ENCODE measurements at regions not wholly inside any gene's neighbourhood (a gene's known extent, or its start where the extent isn't known, plus 50 kb on each side); places are given as distances from the start of the nearest gene placed in this dataset.

DNA sequence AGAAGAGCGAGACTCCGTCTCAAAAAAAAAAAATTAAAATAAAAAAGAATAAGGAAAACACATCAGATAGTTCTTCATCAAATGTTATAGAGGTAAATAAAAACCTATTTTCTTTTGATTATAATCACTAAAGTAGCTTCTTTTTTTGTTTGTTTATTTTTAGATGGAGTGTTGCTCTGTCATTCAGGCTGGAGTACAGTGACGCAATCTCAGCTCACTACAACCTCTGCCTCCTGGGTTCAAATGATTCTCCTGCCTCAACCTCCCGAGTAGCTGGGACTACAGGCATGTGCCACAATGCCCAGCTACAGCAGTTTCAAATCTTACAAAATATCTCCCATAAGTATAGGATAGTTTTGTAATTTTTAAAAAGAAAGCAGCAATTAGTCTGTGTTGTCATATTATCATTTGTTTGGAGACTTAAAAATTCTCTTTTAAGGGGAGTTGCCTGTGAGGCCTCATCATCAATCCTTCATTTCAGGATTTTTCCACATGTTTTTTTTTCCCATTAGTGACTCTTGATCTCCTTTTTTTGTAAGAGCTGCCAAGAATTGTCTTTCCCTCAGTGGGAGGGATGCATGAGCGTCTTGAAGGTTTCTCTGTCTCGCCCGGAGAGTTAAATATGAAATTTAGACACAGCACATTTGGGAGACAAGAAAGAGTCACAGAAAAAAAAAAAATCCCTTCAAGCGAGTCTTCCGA is 275.9 kb downstream of the CDCA7 start:
- no peak for DNase-seq (ENCODE audit: low read depth in 2 of 3, low spot score in 1 of 3)

DNA sequence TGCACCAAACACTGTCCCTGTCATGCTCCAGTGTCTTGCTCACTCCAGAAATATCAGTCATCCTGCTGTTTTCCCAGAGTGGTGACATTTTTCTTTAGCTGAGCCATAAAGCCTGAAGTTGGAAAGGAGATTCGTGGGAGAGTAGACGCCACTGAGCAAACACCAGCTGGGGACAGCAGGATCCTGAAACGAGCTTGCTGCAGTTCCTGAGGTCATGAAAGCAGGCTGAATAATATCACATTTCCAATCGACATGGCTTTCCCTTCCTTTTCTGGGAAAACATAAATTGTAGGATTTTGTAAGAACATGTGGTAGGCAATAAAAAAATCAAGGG is 276.4 kb downstream of the CDCA7 start:
- DNase-seq (ENCODE audit: low read depth in 2 of 3, low spot score in 1 of 3), result no peak

DNA sequence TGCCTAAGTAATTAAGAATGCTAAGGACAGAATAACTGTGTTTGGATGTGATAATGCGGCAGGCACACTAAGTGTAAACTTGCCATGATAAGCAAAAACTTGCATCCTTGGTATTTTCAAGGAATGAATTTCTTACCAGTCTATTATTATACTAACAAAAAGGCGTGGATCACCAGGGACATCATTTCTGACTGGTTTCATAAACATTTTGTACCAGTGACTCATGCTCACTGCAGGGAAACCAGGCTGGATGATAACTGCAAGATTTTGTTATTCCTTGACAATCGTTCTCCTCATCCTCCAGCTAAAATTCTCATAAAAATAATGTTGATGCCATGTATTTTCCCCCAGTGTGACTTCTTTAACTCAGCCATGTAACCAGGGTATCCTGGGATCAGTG is 289.5 kb downstream of the CDCA7 start:
- no peak for DNase-seq (ENCODE audit: low read depth in 2 of 3, low spot score in 1 of 3)

DNA sequence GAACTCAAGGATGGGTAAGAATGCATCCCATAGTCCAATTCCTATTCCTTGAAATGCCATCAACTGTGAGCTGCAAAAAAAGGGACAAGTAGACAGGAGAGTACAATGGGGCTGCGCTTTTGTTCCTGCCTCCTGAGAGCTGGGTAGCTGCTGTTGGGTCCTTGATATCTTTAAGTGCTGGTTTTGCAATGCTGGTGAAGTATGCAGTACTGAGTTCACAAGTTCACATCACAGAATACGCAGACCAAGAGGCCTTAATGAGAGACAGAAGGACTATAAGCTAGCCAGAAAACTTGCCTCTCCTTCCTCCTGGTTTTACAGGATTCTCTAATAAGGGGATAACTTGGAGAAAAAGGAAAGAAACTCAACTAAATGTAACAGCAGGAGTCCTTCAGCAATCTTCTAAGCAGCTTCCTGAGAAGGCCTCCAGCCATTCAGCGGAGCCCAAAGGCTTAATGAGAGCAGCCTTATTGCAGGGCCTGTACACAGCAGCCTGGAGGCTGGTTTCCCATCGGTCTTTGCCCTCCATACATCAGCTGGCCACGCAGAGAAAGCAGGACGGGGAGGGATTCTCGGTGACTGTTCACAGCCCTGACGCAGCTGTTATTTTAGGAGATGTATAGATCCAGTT is 293.1 kb downstream of the CDCA7 start:
- DNase-seq (ENCODE audit: low read depth in 2 of 3, low spot score in 1 of 3), result no peak

DNA sequence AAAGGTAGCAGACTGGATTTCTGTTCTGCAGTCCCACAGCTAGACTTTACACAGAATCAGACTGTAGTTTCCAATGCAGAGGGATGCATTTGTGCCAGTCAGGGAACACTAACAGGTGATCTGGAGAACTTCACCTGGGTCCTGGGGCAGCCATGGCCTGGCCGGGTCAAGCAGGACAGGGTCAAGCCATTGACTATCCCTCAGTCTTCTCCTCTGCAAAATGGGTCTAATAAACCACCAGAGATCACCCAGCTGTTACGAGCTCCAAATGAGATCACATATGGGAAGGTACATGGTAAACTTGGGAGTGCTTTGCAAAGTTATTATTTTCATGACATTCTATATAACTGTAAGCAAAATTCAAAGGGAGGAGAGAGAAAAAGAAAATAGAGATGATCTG is 294.1 kb downstream of the CDCA7 start:
- DNase-seq (ENCODE audit: low read depth in 2 of 3, low spot score in 1 of 3), result no peak

DNA sequence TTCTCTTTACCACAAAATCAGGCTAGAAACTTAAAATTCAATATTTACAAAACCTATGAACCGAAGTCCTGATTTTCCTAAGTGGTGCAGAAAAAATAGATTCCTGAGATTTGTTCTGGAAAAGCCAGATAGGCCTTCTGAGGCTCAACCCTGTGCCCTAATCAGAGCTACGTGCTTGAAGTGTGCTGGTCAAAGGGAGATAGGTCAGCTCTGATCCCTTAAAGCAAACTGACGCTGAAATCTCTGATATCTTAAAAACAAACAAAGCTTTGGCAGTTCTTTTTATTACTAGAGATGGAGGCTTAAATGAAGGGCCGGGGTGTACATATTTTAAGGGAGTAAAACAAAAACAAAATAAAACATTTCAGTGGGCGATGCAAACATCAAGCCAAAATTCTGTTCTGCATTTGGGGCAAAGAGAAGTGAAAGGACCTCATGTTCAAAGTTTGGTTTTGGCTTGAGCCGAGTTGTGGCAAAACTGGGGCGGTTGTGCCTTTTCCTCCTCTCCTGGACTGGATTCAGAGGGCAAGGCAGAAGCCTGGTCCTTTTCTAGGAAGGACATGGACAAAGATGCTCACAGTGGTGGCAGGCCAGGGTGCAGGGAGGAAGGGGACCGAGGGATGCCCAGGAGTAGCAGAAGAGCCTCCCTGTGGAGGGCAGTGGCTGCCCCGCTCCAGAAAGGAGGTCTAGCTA is 295.0 kb downstream of the CDCA7 start:
- DNase-seq (ENCODE audit: low read depth in 2 of 3, low spot score in 1 of 3), result no peak

DNA sequence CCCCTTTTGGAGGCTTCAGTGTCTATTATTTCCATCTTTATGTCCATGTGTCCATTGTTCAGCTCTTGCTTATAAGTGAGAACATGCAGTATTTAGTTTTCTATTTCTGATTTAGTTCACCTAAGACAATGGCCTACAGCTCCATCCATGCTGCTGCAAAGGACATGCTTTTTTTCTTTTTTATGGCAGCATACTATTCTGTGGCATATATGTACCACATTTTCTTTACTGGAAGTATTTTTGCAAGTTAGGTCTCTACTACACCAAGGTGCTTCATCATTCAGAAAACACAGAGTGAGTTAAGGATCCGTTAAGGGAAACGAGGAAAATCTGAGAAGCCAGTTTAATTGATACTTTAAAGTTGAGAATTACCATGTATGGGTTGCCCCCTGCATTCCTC is 297.2 kb downstream of the CDCA7 start:
- no peak for DNase-seq (ENCODE audit: low read depth in 2 of 3, low spot score in 1 of 3)

DNA sequence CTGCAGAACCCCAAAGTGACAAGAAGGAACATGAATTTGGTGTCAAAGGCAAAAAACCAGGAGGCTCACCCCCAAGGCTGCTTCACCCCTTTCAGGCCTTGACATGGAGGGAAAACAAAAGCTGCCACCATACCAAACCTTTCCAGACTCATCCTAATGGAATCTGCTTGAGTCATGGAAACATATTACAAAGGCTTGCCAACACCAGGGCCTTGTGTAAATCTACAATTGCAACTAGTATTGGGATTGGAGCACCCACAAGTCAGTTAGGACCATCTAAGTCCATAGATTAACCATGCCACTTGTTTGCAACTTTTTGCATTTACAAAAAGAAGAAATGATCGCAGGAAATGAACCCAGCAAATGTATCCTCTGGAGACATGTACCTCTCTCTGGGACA is 297.6 kb downstream of the CDCA7 start:
- no peak for DNase-seq (ENCODE audit: low read depth in 2 of 3, low spot score in 1 of 3)

DNA sequence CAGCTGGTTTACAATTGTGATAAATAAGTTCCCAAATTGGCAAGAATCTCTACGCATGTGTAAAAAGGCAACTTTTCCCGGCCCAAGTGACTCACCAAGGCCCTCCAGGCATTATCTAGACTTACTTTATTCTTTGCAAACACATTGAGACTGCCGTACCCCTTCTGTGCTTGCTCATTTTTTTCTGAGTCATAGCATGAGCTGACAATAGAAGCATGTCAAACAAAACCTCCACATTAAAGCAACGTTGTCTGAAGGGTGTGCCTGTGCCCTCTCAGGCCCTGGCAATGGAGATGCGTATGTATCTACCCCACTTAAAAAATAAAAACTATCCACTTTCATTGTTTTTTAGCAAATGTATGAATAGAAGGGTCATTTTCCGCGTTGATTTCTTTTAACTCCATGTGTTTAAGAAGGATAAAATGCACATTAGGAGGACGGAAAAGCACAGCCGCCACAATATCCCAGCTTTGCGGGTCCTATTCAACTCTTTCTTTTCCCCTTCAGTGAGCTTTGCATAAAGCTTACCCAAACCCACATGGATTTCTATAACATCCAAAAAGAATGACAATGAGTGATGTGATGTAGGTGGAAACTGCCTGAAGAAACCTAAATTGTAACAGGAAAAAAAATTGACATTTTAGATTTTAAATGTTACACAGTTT is 298.2 kb downstream of the CDCA7 start:
- no peak for DNase-seq (ENCODE audit: low read depth in 2 of 3, low spot score in 1 of 3)

DNA sequence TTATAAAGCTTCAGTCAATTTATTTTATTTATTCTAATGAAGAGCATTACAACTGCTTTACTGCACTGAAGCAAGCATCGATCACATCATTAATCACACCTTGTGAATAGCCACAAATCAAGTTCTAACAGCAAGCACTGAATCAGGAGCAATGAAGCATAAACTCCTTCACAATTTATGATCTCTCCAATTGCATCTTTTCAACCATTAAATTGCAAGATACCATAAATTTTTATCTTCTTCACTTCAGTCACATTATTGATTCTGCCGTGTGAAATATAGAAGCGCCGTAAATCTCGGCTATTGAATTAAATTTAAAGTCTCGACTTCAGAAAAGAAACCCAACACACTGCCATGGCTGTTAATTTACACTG is 298.7 kb downstream of the CDCA7 start:
- no peak for DNase-seq (ENCODE audit: low read depth in 2 of 3, low spot score in 1 of 3)

DNA sequence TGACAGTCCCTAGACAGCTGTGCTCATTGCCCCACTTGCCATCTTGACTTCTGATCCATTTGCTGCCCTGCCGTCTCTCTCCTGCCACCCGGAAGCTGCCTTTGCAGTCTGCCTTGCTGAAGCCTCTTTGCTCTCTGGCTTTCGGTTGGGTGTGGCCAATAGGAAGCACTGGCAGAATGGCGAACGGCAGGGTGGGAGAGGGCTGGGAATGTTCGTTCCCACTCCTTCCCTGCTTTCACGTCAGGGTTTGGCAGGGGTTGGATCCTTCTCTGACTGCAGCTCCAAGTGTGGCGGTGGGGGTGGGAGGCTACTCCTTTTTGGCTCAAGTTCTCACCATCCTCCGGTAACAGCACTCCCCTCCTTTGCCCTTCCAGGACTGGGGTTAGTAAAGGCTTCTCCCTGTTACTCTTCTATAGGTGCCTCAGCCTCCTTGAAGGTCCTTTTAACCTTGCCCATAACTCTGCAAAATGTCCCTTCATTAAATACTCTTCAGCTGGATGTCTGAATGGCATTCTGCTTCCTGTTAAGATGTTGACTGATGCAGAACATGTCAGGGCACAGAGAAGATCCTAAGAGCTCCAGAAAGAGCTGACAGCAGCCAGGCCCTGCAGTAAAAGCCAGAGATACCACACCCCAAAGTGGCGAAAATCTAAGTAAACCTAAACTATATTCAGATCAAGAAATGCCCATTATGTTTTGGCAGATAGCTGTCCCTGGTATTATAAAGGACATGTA is 299.7 kb downstream of the CDCA7 start:
- no peak for DNase-seq (ENCODE audit: low read depth in 2 of 3, low spot score in 1 of 3)

DNA sequence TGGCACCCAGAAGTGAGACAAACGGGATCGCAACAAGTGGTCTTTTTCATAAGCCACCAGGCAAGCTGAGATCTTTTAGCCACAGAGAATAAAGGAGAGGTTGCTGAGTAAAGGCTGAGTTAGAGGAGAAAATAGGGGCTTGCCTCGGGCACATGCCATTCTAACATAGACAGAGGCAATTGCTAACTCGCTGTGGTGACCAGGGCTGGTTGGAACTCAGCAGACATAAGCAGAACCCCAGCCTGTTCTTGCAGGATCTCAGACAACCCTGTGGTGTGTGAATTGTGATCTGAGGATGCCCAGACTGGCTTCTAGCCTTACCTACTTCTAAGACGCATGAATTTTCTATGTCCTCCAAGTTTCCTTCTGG is 300.2 kb downstream of the CDCA7 start:
- no peak for DNase-seq (ENCODE audit: low read depth in 2 of 3, low spot score in 1 of 3)

DNA sequence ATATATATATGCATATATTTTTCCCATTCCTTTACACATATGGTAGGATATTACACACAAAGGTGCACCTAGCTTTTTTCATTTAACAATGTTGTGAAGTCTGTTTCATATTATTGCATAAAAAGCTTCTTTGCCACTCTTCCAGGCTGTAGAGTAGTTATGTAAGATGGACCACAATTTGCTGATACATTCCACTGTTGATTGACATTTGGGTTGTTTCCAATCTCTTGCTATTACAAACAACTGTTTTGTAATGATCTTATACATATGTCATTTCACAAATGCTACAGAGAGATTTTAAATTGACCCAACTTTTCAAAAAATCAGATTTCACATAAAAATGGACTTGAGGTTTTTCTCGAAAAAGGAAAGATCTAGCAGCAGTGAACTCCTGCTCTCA is 301.4 kb downstream of the CDCA7 start:
- no peak for DNase-seq (ENCODE audit: low read depth in 2 of 3, low spot score in 1 of 3)

DNA sequence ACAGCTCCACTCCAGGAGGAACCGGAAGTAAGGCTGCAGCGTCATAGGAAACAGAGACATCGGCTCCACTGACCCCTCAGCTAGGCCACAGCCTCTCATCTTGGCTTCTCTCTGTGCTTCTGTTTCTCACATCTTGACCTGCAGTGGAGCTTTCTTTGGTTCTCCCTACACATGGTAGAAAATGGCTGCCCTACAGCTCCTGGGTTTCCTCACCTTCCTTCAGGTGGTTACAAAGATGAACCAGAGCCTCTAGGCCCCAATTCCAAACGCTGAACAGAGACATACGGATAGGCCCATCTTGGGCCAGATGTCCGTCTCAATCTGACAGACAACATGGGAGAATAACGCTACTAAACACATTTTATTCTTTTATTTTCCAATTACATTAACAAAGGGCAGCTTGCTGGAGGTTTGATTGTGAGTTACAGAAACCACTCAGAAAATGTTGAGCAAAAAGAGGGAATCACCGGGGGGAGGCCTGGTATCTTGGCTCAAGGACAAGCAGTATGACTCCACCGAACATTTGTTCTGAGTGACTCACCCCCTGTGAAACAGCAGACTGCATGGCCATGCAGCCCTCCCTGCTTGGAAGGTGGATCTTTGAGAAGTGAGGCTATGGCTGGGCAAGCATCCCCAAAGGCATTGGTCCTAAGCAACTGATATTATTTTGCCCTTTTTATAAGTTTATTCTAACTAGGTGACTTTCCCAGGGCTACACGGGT is 303.5 kb downstream of the CDCA7 start:
- no peak for DNase-seq (ENCODE audit: low read depth in 2 of 3, low spot score in 1 of 3)

DNA sequence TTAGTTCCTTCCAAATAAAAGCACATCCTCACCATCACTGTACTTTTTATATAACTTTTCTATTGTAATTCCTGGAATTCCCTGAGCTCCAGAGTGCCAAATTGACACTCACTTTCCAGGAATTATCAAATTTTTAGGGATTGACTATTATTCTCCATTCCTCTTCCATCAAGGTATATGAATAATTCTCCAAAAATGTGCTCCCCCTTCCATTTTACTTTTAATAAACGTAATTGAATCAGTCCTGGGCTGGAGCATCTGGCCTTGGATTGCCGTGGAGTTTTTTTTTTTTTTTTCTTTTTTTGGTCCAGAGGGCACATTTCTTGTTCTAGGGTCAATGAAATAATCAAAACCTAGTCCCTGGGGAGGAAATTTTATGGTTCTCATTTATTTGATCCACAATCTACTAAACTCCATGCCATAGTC is 304.3 kb downstream of the CDCA7 start:
- no peak for DNase-seq (ENCODE audit: low read depth in 2 of 3, low spot score in 1 of 3)

DNA sequence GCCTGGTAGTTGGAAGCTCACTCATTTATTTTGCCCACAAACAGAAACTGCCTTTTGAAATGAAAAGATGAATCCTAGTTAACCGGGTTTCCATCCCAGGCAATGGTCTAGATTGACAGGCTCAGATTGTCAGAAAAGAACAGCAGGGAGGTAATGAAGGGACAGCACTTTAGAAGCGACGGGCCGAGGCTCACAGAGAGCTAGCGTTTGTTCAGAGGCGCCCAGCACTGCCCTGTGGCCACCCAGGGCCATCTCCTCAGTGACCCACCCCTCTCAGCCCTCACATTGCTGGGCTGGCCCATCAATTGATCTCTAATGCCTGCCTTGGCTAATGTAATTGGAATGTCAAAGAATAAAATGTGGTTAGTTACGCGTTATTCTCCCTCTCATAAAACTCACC is 304.8 kb downstream of the CDCA7 start:
- DNase-seq (ENCODE audit: low read depth in 2 of 3, low spot score in 1 of 3), result no peak

DNA sequence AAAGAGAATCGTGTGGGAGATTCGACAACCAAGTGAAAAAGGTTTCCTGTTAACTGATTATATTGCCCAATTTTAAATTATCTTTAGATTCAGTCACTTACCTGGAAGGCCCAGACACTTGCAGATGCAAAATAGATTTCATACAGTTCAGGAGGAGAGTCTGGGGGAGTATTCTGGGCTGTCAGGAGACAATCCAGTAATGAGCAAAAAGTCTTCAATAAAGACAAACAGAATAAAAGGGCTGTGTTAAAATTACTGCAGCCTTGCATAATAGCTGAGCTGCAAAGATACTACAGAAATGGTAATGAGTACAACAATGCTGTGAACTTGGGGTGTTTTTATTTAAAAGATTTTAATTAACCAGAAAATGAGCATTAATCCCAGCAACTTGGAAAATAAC is 303.6 kb downstream of the SP3 start:
- DNase-seq (ENCODE audit: low read depth in 2 of 3, low spot score in 1 of 3), result no peak

DNA sequence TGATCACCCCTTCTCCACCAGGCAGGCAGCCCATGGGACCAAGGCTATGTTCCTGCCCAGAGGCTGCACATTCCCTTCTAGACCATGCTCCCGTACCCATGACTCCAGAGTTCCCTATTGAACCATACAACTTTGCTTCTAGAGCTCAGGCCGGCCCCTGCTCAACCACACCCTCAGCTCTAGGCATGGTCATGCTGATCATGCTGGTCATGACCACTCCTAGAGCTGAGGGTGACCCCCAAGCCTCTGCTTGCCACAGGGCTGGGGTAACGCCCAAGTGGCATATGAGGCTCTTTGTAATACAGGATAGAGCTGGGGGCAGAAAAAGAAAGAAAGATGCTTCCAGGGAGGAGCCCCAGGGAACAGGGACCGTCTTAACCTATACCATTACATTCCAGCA is 301.8 kb downstream of the SP3 start:
- no peak for DNase-seq (ENCODE audit: low read depth in 2 of 3, low spot score in 1 of 3)

DNA sequence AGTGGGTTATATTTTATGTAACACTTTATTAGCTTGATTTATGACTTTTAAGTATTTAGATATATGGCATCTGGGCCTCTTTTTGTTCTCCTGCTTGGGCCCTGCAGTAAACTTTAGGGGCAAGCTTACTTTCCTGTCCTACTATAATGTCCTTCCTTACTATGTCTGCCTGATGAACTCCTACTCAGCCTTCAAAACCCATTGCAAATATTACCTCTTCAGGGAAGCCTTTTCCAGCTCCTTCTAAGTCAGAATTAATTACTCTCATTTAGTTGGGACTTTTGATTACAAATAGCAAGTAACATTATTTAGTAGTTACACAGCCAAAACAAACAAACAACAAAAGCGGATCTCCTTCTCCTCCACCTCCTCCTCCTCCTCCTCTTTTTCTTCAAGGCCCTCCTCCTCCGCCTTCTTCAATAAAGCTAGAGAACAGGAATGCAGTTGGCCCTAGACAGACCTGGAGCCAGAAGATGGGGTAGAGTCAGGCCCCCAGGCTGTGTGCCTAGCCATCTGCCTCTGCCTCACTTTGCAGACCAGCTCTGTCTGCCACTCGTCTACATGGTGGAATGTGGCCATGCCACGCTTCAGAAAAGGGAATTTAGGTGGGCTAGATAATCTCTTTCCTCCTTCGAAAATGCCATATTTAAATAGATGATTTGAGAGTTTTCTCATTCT is 301.2 kb downstream of the SP3 start:
- DNase-seq (ENCODE audit: low read depth in 2 of 3, low spot score in 1 of 3), result no peak

DNA sequence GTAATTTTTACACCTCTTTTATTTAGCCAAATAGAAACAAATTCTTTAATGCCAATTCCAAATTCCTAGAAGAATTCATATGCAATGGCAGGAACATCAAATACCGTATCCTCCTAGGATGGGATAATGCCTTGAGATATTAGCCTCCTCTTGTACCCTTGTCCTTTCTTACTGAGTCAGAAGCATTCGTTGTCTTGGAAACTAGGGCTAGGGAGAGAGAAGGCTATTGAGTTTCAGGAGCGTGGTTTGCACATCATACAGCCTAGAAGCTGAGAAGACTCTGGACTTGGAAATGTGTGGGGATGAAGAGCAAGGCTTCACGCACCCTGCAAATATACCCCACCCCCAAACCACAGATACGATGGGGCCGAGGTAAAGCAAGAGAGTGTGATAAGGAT is 300.7 kb downstream of the SP3 start:
- no peak for DNase-seq (ENCODE audit: low read depth in 2 of 3, low spot score in 1 of 3)

All from stimulated activated CD4-positive, alpha-beta T cell treated with anti-CD3 and anti-CD28 coated beads, Interleukin-12 subunit alpha, Interleukin-12 subunit beta, amount 100 ng/mL, for 48 hours (primary cell).